Activated CD4-positive, alpha-beta T cell treated with anti-CD3 and anti-CD28 coated beads, Interleukin-2, amount 50 U/mL, for 48 hours (primary cell): ENCODE measurements at regions not wholly inside any gene's neighbourhood (a gene's known extent, or its start where the extent isn't known, plus 50 kb on each side); places are given as distances from the start of the nearest gene placed in this dataset.
A peak's percentile ranks its signal among the peaks of the same experiment; 100 is the strongest.
"Not testable (repeated sequence)": the region's sequence is repeated elsewhere in the genome, so short reads cannot be mapped to it uniquely, and the experiment has no call there.

ENCODE experiments used
- DNase-seq, 2 experiments: peaks; one replicate each; pipeline ENCODE4 v3.0.0-alpha.2; 2020

DNA sequence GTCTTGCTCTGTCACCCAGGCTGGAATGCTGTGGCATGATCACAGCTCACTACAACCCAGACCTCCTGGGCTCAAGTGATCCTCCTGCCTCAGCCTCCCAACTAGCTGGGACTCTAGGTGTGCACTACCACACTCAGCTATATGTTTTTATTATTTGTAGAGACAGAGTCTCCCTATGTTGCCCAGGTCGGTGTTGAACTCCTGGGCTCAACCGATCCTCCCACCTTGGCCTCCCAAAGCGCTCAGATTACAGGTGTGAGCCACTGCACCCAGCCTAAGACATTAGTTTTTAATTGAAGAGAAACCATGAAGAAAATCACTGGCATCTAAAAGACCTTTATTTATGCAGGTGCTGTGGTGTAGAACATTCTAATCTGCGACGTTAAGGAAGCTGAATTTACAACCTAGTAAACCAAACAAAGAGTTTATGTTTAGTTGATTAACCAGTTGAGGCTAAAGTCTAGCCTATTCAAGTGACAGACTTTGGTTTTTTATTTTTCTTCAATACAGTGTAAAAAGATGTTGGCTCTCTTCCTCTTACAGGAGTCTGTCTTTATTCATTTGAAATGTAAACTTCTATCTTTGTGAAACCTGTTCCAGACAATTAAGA is 52.5 kb upstream of the NBL1 start:
- no peak for DNase-seq

DNA sequence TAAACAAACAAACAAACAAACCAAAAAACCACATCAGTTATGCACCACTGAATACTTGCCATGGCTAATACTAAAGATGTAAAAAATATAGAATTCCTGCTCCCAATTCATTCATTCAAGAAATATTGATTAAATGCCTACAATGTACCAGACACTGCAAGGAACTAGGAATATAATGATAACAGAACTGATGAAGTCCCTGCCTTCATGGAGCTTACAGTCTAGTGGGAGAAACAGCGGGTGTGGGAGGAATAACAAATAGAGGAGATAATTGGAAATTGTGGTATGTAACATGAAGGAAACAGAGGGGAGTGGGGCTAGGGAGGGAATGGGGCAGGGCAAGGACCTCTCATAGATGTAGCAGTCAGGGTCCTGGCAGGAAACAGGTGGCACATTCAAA is 58.6 kb upstream of the NBL1 start:
- DNase-seq: no peak

DNA sequence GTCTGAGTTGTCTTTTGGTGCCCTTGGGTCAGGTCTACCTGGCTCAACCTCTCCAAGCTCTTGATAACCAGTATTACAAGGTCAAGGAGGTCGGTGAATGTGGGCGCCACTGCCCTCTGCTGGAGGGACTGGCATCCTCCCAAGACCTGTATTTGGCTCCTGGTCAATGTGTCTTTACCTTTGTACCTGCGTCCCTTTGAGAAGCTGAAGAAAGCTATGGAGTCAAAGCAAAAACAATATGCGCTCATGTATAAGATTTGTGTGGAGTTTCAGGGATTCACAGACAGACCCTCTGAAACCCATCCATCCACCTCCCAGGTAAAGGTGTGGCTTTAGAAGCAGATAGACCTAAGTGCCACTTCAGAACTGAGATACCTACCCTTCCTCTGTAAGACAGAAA is 61.8 kb upstream of the NBL1 start:
- peak; percentile 84 to 89 for DNase-seq

DNA sequence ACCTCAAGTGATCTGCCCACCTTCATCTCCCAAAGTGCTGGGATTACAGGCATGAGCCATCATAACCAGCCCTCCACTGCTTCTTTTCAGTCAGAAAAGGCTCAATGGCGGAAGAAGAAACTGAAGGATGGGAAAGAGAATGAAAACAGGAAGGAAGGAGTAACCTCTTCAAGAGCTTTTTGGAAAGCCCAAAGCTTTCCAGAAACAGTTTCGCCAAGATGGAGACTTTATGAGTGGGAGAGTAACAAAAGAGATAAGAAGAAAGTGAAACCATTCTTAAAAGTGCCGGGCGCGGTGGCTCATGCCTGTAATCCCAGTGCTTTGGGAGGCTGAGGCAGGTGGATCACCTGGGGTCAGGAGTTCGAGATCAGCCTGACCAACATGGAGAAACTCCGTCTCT is 62.7 kb upstream of the NBL1 start:
- DNase-seq: no peak

DNA sequence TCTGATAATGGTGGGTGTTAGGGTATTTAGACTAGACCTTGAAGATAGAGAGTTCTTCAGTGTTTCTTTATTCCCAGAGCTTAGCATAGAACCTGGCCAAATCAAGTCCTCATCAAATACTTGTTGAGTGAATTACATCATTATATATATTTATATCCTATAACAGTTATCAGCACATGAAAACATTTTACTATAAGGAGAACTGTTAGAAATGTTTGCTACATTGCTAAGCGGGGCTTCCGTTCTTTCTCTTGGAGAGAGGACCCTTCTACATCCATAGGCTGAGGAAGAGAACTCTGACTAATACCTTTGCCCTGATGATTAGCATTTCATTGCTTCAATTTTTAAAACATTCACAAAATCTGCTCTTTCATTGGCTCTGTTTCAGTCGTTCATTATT is 66.5 kb upstream of the NBL1 start:
- no peak for DNase-seq

DNA sequence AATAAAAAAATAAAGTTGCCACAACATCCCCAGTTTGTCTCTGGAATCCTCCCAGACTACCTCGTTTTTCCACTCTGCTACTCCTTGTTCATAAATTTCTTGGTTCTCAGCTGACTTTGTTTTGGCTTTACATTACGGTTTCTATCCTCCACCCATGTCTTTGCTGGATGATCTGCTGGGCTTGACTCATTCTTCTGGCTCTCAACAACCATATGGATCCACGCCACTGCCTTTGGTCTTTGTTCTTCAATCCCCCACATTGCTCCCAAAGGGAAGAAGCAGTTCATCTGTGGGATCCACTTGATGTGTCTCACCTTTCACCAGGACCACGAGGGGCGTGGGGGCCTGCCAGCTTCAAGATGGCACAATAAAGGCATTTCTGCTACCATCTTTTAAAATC is 67.1 kb upstream of the NBL1 start:
- no peak for DNase-seq

DNA sequence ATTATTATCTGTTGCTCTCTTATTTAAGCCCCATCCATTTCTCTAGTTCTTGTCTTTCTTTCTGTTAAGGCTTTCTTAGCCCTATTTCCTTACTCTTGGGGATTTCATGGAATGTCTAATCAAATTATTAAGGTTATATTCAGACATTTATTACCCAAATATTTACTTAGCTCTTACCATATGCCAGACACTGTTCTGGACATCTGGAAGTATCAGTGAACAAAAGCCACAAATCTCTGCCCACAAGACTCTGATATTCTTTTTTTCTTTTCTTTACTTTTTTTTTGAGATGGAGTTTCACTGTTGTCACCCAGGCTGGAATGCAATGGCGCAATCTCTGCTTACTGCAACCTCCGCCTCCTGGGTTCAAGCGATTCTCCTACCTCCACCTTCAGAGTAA is 74.3 kb upstream of the NBL1 start:
- DNase-seq: no peak

DNA sequence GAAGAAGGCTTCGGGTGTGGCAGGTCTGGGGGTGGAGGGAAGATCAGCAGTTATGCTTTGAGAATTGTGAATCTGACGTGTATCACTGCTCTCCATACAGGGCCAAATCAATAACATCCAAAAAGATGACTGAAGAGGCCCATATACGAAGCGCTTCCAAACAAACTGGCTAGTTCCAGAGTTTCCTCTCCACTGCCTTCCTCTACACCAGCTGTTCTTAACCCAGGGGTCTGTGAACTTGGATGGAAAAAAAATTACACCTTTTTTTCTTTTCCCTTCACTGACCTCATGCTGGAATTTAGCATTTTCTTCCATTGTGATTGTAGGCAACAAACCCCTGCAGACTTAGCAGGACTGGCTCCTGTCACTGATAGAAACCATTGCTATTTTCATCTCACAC is 77.1 kb upstream of the NBL1 start:
- DNase-seq: no peak

DNA sequence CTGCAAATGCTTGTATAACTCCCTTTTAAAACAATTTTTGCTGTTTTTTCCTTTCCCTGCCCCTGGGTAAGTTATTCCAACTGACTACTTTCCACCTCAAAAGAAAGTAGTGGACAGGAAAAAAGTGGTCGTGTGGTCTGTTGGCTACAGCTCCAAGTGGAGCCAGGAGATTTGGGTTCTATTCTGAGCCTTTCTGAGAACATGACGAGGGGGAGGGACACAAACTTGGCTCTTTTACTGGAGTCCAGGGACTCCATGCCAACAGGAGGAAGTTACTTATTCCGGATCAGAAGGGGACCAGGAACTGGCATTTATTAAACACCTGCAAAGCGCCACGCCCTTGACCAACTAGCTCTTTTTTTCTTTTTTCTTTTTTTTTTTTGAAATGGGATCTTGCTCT is 79.0 kb upstream of the CAPZB start:
- DNase-seq: no peak

DNA sequence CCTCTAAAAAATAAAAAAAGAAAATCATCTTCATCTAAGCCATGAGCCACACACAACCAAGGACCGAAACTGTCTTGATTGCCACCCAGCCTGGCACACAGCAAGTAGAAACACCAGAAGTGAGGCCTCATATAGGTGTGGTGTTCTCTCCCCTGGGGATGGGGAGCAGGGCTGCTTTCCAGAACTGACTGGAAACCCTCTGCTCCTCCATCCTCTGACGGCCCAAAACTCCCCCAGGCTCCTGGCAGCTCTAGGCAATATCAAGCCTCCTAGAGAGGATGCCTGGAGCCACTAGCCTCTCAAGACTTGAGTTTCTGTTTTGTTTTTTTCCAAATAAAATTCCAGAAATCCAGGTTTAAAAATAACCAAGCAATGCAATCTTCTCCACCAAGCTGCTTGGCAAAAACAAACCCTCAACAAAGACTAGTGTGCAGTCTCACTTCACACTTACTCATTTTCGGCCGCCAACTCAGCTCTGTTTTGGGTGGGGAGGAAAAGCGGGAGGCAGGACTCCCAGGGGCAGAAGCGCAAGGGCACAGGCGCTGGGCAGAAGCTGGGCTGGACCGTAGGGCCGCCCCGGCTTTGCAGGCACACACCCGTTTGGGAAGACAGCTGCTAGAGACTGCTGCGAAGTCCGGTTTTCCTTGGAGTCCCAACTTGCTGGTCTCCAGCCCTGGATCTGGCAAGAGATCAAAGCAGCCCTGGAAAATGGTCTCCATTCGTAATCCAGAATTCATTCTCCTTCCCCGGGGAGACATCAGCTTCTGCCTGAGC is 78.2 kb upstream of the CAPZB start:
- DNase-seq: no peak

DNA sequence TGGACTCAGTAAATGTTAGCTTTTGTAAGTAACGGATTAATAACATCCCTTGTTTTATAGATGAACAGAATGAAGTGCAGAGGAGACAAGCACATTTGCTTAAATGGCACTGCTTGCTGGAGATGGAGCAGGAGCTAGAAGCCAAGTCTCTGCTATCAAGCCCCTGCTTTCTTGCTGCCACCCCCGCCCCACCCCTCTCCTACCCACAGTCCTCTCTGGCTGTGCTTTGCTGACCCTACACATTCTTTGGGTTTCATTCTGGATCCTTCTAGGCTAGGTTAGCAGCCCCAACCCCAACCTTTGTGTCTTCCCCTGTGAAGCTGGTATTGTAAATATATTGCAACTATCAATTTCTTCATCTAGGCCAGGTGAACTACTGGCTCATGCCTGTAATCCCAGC is 77.5 kb upstream of the CAPZB start:
- no peak for DNase-seq

DNA sequence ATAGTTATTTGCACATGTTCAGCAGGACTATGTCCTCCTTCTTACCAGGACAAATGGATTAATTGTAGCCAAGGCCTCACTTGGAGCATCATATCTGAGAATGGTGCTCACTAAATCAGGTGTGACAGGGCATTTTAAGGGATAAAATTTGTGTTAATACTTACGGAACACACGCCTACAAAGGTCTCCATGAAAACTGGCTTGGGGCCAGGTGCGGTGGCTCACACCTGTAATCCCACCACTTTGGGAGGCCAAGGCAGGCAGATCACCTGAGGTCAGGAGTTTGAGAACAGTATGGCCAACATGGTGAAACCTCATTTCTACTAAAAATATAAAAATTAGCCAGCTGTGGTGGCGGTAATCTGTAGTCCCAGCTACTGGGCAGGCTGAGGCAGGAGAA is 75.1 kb upstream of the CAPZB start:
- no peak for DNase-seq

DNA sequence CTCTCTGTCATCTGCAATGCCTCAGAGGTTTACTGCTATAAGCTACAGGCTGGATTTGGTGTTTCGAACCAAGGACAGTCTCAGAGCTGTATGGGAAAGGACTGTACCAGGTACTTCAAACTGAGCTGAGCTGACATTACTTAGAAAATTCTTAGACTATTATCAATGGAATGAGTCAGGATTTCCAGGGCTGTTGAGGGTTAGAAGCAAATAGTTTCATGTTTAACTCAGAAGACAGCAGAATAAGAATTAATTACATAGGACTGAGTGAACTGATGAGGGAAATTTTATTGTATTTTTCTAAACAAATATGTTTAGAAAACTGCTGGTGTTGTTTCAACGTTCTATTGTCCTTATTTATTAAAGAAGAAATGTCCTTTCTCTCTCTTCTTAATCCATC is 74.3 kb upstream of the CAPZB start:
- DNase-seq: no peak

DNA sequence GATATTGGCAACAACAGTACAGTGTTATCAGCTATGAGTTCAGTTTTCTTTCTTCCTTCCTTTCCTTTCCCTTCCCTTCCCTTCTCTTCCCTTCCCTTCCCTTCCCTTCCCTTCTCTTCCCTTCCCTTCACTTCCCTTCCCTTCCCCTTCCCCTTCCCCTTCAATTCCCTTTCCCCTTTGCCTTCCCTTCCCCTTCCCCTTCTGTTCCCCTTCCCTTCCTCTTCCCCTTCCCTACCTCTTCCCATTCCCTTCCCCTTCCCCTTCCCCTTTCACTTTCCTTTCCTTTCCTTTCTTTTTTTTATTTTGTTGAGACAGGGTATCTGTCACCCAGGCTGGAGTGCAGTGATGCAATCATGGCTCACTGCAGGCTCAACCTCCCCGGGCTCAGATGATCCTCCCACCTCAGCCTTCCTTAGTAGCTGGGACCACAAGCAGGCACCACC is 72.3 kb upstream of the CAPZB start:
- no peak for DNase-seq

DNA sequence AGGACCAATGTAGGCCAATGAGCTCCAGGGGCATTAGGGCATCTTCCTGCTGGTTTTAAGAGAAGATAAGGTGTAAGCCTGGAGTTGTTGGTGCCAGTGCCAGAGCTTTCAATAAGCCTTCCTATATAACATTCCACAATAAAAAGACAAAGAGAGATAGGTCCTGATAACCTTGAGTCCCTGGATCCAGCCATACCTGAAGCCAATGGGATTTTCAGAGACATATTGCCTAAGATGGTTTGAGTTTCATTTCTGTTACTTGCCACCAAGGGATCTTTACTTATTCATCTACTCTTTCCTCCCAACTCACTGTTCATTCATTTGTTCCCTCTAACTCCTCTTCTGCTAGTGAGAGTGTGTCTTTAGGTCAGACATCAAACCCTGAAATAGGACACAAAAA is 68.8 kb upstream of the CAPZB start:
- no peak for DNase-seq

DNA sequence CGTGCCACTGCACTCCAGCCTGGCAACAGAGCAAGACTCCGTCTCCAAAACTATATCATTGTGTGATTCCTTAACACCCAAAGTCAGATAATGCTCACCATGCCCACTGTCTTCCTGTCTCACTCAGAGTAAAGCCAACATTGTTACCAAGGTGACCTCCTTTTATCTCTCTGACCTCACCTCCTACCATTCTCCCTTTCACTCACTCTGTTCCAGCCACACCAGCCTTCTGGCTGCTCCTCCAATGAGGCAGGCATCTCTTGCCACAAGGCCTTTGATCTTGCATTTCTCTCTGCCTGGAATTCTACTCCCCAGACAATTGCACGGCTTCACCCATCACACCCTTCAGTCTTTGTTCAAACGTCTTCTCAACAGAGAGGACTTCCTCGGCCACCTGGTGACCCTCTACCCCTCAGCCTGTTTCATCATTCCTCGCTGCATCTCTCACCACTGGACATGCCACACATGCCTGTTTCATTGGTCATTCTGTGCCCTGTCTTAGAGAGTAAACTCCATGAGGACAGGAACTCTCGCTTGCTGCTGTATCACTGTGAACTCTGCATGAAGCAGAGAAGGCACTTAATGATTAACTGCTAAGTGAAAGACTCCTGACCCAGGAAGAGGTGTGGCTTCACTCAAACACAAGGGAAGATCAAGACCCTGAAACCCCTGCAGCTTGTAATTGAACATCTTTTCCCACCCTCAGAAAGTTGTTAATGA is 67.1 kb upstream of the CAPZB start:
- no peak for DNase-seq

DNA sequence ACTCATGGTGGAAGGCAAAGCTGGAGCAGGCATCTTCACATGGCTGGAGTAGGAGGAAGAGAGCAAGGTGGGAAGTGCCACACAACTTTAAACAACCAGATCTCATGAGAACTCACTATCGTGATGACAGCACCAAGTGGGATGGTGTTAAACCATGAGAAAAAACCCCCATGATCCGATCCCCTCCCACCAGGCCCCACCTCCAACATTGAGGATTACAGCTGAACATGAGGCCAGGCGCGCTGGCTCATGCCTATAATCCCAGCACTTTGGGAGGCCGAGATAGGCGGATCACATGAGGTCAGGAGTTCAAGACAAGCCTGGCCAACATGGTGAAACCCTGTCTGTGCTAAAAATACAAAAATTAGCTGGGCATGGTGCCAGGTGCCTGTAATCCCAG is 66.5 kb upstream of the CAPZB start:
- DNase-seq: not testable (repeated sequence)

DNA sequence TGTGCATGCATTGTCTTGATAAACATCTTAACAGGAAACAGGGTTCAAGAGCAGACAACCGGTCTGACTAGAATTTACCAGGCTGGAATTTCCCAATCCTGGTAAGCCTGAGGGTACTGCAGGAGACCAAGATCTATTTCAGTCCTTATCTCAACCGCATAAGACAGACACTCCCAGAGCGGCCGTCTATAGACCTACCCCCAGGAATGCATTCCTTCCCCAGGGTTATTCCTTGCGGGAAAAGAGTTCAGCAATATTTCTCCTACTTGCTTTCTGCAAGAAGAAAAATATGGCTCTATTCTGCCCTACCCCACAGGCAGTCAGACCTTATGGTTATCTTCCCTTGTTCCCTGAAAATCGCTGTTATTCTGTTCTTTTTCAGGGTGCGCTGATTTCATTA is 65.1 kb upstream of the CAPZB start:
- not testable (repeated sequence) for DNase-seq

DNA sequence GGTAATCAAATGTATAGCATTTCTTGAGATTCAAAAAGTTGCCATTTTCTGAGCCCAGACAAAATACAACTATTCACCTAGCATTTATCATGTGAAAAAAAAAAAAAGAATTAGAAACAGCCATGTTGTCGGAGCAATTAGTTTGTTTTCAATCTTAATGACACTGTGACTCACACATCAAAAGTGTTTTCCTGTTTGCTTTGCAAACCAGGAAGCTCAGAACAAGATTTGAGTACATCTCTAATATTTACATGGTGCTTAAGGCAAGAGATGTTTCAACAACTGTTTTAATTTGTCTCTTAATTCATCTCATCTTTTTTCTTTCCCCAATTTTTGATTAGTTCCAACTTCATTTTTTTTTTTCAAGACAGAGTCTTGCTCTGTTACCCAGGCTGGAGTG is 62.5 kb upstream of the CAPZB start:
- no peak for DNase-seq

DNA sequence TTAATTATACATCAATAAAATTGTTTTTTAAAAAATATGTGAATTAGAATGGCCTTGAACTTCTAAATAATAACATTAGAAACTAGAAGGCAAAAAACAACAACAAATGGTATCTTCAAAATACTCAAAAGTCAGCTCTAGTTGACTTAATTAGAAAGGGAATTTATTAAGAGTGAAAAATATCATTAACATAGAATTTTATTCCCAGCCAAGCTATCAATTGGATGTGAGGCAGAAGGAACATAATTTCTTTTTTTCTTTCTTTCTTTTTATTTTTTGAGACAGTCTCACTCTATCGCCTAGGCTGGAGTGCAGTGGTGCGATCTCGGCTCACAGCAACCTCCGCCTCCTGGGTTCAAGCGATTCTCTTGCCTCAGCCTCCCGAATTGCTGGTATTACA is 51.2 kb upstream of the CAPZB start:
- no peak for DNase-seq

DNA sequence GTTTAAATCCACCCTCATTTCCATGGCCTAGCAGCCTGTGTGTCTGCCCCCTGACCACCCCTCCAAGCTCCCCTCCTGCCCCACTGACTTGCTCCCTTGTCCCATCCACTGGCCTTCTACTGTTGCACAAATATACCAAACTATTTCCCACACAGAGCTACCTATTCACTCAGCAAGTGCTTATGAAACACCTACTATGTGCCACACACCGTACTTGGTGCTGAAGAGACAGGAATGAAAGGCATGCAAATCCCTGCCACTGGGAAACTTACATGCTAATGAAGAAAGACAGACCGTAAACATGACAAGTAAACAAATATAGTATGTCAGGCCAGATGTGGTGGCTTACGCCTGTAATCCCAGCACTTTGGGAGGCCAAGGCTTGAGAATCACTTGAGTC is 49.9 kb upstream of the CAPZB start:
- DNase-seq: no peak
